ENCODE measurements at regions not wholly inside any gene's neighbourhood (a gene's known extent, or its start where the extent isn't known, plus 50 kb on each side); places are given as distances from the start of the nearest gene placed in this dataset.

GRCh38 chr5:158121678-158122077 is 262.7 kb upstream of the CLINT1 start:
- TF ChIP-seq CTCF (IDR thresholded peaks at IDR 0.05): no peak
- TF ChIP-seq POLR2AphosphoS5 (IDR thresholded peaks at IDR 0.05): no peak
